Activated naive CD4-positive, alpha-beta T cell treated with anti-CD3 and anti-CD28 coated beads, Interleukin-2, amount 50 U/mL, for 72 hours (primary cell): ENCODE measurements at regions not wholly inside any gene's neighbourhood (a gene's known extent, or its start where the extent isn't known, plus 50 kb on each side); places are given as distances from the start of the nearest gene placed in this dataset.
"Not testable (repeated sequence)": the region's sequence is repeated elsewhere in the genome, so short reads cannot be mapped to it uniquely, and the experiment has no call there.

Experiments used
- ATAC-seq, 2 donors: fragments of 150-1000 bp; cut with Tn5 transposase; 2 replicates each; pipeline ENCODE4 v1.10.0; 2021; ENCODE audit warnings: mild to moderate bottlenecking in 2 of 2, moderate library complexity in 2 of 2
- DNase-seq, 2 donors: peaks; one replicate each; pipeline ENCODE4 v3.0.0; 2021 to 2022; ENCODE audit warnings: low spot score in 2 of 2
- H3K27ac Mint-ChIP-seq, 2 donors: one replicate each; pipeline ENCODE4 v1.8.0; 2022; ENCODE audit warnings: mild to moderate bottlenecking in 2 of 2, mixed read lengths in 2 of 2
- H3K36me3 Mint-ChIP-seq, 2 donors: one replicate each; pipeline ENCODE4 v1.8.0; 2022; ENCODE audit warnings: mixed read lengths in 2 of 2
- H3K9me3 Mint-ChIP-seq, 2 donors: one replicate each; pipeline ENCODE4 v1.8.0; 2022; ENCODE audit warnings: mixed read lengths in 2 of 2

DNA sequence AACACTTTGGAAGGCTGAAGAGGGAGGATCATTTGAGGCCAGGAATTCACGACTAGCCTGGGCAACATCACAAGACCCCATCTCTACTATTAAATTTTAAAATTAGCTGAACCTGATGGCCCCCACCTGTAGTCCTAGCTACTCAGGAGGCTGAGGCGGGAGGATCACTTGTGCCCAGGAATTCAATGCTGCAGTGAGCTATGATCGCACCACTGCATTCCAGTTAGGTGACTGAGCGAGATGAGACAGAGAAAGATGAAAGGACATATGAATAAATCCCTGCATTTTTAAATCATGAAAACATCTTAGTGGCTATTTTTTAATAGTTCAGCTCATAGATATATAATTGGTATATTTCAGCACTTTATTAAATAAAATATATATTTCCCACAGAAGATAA lies 93.8 kb downstream of the GPR63 start:
- H3K9me3 Mint-ChIP-seq: no peaks in the 10 kb centered on the region
- no peaks in the 10 kb centered on the region for H3K36me3 Mint-ChIP-seq
- no peak overlapping the region for H3K27ac Mint-ChIP-seq
- ATAC-seq (no peak), DNase-seq (no peak)

DNA sequence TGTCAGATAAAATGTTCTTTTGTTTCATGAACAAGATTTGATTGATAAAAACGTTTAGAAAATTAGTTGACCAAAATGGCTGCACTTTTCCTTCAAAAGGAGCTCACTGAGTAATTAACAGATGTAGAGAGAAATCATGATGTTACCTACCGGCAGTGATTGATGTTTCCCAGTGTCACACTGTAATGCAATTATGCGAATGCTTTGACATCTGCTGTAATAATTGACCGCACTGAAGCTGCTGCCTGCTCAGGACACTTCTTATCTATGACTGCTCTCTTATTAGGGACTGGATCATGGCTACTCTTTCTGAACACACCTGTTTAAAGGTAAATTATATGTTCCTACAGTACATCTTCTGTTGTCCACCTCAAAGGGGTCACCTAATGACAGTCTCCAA lies 94.6 kb downstream of the GPR63 start:
- DNase-seq (no peak), ATAC-seq (no peak)
- Mint-ChIP-seq H3K36me3 (no peaks in the 10 kb centered on the region), H3K27ac (no peak overlapping the region), H3K9me3 (no peaks in the 10 kb centered on the region)

DNA sequence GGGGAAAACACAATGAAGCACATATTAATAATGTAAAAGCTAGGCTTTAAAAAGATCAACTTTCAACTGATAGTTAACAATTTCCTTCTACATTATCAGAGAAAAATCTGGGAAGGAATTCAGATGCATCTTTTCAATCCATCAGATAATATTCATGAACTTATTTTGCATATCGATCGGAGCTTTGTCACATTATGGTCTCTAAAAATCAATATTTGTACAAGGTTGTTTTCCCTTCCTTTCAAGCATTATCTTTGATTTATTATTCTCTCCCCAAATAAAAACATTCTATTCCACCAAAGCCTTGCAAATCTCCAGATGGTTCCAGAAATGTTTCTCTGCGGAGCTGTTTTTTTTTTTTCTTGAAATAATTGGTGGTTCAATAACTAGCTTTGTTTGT lies 101.9 kb downstream of the GPR63 start:
- Mint-ChIP-seq H3K36me3 (no peaks in the 10 kb centered on the region), H3K9me3 (no peaks in the 10 kb centered on the region), H3K27ac (no peak overlapping the region)
- no peak for ATAC-seq
- no peak for DNase-seq

DNA sequence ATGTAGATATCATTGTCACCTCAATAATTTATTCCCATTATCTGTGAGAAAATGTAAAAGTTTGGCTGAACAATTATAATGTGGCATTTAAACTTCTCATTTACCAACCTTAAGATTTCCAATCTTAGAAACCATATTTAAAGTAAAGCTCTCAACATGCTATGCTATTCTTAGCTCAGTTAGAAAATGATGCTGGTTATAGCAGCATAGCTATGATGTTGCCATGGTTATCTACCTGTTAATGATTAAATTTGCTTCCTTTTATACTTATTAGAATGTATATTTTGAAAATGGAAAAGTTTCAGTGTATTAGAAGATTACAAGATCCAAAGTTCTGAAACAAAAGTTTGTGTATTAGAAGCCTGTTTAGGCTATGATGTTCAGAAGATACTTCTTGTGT lies 110.1 kb downstream of the GPR63 start:
- ATAC-seq (no peak), DNase-seq (no peak)
- H3K27ac Mint-ChIP-seq: no peak overlapping the region
- H3K36me3 Mint-ChIP-seq: no peaks in the 10 kb centered on the region
- H3K9me3 Mint-ChIP-seq: no peaks in the 10 kb centered on the region

DNA sequence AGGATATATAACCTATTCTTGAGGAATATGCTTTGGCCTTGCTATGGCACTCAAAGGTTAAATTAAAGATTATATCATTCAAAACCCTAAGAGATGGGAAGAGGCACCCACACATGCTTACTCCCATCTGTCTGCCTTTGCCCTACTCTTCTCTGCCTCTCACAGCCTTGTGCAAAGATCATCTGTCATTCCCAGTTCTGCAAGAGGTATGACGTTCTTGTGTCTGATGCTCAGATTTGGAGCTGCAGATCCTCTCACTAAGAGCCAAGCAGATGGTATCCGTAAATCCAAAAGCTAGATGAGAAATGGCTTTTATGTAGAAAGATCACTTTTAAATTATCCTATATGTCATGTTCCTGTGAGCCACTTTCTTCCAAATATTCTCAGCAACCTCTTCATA lies 112.0 kb downstream of the GPR63 start:
- no peak overlapping the region for H3K27ac Mint-ChIP-seq
- DNase-seq (no peak), ATAC-seq (no peak)
- no peaks in the 10 kb centered on the region for H3K36me3 Mint-ChIP-seq
- no peaks in the 10 kb centered on the region for H3K9me3 Mint-ChIP-seq

DNA sequence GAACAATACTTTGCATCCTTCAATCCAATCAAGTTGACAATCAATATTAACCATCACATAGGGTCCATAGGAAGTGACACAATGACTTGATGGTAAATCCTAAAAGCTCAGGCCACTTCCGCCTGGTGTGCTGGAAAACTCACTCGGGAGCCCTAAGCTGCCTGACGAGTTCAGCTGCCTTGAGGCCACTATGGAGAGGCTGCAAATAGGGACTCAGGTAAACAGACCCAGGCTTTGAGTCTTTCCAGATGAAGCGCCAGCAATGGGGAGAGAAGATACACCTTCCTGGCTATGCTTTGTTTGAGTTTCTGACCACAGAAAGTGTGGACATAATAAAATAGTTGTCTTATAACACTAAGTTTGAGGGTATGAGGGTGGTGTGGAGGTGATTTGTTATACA lies 112.6 kb downstream of the GPR63 start:
- DNase-seq (no peak), ATAC-seq (no peak)
- Mint-ChIP-seq H3K36me3 (no peaks in the 10 kb centered on the region), H3K9me3 (no peaks in the 10 kb centered on the region), H3K27ac (no peak overlapping the region)

DNA sequence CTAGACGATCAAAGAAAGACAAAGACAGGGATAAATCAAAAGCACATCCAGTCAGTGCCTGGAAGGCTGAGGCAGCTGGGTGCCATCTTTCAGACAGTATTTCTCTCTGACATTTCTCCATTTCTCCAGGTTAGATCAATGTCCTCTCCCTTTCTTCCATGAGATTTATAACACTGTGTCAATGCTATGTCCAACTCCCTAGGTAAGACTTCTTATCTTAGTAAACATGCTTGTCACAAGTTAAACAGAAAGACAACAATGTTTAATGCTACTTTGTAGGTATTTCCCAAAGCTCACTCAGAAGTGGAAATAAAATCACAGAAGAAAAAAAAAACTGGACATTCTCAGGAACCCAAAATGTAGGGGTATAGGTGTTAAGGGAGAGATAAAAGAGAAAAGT lies 113.9 kb downstream of the GPR63 start:
- Mint-ChIP-seq H3K36me3 (no peaks in the 10 kb centered on the region), H3K27ac (no peak overlapping the region), H3K9me3 (no peaks in the 10 kb centered on the region)
- no peak for DNase-seq
- ATAC-seq: no peak

DNA sequence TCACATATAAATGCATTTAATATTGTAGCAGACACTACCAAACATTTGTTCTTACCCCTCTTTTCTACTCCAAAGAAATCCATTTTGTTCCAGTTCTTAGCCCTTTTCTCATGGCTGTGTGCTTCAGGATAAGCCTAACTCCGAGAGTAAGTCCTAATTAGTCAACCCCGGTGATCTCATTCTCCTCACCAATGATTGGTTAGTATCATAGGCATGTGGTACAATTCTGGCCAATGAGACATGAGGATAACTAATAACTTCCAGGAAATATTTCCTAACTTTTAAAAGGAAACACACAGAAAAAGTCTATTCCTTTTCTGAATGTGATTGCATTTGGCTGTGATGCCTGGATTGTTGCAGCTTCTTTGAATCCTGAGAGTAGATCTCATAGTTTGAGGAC lies 116.0 kb downstream of the GPR63 start:
- DNase-seq (no peak), ATAC-seq (no peak)
- Mint-ChIP-seq H3K36me3 (no peaks in the 10 kb centered on the region), H3K9me3 (no peaks in the 10 kb centered on the region), H3K27ac (no peak overlapping the region)

DNA sequence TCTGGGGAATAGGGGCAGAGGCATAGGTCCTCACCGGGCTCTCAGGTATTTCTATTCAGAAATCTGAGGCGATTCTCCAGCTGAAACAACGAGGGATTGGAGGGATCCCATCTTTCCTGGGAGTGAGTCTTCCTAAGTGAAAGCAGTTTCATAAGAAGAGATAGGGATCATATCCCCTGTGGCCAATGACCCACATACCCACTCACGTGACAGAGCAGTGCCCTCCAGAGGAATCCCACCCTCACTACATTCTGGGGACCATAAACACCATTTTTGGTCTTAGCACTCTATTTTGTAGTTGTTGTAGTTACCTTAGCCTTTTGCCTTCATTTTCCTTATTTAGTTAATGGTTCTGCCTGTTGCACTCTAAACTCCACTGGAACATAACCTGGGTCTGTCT lies 121.1 kb downstream of the GPR63 start:
- Mint-ChIP-seq H3K9me3 (no peaks in the 10 kb centered on the region), H3K36me3 (no peaks in the 10 kb centered on the region), H3K27ac (no peak overlapping the region)
- DNase-seq (no peak), ATAC-seq (no peak)

DNA sequence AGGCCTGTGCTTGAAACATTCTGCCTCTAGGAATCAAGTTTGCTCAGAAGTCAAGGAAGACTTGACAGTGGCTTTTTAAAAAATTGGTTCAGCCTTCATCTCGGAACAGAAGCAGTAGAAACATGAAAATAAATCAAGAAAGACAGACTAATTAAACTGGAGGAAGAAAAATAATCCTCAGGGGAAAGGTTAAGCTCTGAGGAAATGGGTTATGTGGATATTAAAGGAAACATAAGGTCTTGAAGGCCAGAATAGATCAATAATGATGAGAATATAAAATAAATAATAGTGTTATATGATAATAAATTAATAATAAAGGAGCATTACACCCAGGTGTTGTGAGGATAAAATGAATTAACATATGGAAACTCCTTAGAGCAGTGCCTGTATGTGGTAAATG lies 121.7 kb downstream of the GPR63 start:
- H3K27ac Mint-ChIP-seq: no peak overlapping the region
- H3K9me3 Mint-ChIP-seq: no peaks in the 10 kb centered on the region
- no peak for ATAC-seq
- no peaks in the 10 kb centered on the region for H3K36me3 Mint-ChIP-seq
- no peak for DNase-seq

DNA sequence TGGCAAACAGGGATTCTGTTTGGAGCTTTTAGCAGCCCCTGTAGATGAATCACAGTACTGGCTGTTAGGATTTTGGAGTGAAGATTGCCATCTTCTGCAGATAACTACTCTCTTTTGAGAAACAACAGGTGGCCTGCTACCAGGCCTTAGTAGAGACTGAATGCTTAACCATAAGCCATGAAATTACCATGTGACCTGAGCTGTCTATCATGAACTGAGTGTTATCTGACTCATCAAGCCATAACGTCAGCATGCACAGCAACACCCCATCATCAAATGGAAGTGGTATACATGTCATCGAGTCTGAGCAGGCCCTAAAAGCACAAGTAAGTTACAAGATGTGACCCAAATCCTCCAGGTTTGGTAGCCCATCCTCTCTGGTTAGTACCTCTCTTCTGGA lies 132.6 kb downstream of the GPR63 start:
- ATAC-seq: peak; percentile 50 to 86
- Mint-ChIP-seq H3K9me3 (no peaks in the 10 kb centered on the region), H3K27ac (no peak overlapping the region), H3K36me3 (no peaks in the 10 kb centered on the region)
- DNase-seq: no peak

DNA sequence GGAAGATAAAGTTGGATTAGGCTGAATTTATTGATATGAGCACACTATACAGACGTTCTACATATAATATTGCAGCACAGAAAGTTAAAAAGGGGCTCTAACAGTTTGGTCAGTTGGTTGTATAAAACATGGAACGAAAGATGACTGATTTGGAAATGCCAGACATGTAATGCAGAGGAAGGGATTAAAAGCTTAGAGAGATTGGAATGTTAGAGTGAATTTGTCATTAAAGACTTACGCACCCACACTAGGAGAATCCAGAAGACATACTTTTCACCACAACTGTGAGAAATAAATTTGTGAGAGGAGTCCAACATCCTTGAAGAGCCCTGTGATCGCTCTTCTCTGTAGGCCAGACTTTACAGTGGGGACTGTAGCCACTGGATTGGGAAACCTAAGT lies 134.7 kb downstream of the GPR63 start:
- ATAC-seq: no peak
- no peaks in the 10 kb centered on the region for H3K36me3 Mint-ChIP-seq
- H3K9me3 Mint-ChIP-seq: no peaks in the 10 kb centered on the region
- no peak for DNase-seq
- H3K27ac Mint-ChIP-seq: no peak overlapping the region

DNA sequence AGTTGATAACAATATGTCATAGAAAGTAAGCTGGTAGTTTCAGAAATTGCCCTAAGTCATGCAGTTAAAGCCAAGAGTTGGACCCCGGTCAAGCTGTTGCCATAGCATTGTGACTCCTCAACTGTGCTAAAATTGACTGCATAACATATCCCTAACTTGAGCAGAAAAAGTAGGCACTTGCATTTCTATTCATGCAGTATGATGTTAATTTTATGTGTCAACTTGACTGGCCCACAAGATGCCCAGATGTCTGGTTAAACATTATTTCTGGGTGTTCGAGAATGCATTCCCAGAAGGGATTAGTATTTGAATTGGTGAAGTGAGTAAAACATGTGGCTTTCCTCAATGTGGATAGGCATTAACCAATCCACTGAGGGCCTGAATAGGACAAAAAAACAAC lies 136.4 kb downstream of the GPR63 start:
- no peak for ATAC-seq
- Mint-ChIP-seq H3K36me3 (no peaks in the 10 kb centered on the region), H3K27ac (no peak overlapping the region), H3K9me3 (no peaks in the 10 kb centered on the region)
- DNase-seq: no peak

DNA sequence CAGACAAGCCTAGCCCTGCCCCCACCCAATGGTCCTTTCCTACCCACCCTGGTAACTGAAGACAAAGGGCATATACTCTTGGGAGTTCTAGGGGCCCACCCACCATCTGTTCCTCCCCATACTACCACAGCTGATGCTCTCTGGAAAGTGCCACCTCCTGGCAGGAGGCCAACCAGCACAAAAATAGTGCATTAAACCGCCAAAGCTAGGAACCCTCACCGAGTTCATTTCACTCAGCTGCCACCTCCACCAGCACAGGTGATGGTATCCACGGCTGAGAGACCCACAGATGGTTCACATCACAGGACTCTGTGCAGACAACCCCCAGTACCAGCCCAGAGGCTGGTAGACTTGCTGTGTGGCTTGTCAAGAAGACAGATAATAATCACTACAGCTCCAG lies 131.5 kb downstream of the FHL5 start:
- not testable (repeated sequence) for DNase-seq, ATAC-seq, H3K27ac Mint-ChIP-seq, H3K9me3 Mint-ChIP-seq, H3K36me3 Mint-ChIP-seq

DNA sequence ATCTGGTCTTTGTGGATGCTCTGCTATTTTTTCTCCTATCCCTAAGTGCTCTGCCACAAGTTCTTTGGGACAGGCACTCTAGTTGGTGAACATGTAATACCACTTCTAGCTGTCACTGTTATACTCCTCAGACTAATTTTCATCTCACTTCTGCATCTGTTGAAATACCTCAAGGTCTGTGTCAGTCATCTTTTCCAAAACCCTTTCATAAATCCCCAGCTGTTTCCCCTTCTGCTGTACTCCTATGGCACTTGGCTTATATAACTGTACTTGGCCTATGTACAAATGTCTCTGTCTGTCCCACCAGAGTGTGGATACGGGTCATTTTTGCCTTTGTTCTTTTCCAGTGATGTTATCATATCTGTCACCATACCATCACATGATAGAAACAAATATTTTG lies 124.2 kb downstream of the FHL5 start:
- Mint-ChIP-seq H3K9me3 (peaks cover 0 to 4% of the 10 kb centered on the region in 2 donors), H3K27ac (no peak overlapping the region), H3K36me3 (no peaks in the 10 kb centered on the region)
- no peak for ATAC-seq
- no peak for DNase-seq

DNA sequence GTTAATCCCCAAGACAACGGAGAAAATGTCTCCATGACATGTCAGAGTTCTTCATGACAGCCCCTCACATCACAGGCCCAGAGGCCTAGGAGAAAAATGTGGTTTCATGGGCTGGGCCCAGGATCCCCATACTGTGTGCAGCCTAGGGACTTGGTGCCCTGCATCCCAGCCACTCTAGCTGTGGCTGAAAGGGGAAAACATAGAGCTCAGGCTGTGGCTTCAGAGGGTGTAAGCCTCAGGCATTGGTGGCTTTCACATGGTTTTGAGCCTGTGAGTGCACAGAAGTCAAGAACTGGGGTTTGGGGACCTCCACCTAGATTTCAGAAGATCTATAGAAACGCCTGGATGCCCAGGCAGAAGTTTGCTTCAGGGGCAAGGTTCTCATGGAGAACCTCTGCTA lies 122.8 kb downstream of the FHL5 start:
- DNase-seq (no peak), ATAC-seq (no peak)
- no peaks in the 10 kb centered on the region for H3K36me3 Mint-ChIP-seq
- H3K9me3 Mint-ChIP-seq: peaks cover 0 to 4% of the 10 kb centered on the region in 2 donors
- H3K27ac Mint-ChIP-seq: no peak overlapping the region

DNA sequence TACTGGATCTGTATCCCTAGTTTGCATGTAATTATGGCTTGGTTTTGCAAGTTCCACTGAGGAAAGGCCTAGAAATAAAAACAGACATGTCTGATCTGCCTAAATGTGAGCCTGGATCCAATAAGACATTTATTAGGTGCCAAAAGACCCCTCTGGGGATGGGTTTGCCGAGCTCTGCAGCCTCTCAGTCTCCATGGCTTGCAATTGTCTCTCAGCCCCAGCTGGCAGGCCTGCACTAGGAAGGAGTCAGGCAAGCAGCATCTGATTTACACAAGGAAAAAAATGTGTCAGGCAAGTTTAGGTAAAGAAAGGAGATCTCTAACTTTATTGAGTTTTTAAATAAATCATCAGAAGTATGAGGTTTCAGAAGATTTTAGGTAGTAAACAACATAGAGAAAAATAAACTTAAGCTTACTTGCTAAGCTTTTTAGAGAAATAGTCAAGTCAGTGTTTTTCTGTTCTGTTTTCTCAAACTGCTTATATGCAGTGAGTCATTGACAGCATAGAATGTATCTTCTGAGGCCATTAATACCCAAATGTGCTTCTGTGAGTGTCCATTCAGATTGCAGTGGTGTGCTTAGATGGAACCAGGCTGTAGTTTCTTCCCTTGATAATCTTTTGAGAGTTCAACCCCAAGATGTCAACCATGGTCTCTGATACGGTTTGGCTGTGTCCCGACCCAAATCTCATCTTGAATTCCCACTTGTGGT lies 121.0 kb downstream of the FHL5 start:
- no peak overlapping the region for H3K27ac Mint-ChIP-seq
- no peak for ATAC-seq
- H3K36me3 Mint-ChIP-seq: no peaks in the 10 kb centered on the region

DNA sequence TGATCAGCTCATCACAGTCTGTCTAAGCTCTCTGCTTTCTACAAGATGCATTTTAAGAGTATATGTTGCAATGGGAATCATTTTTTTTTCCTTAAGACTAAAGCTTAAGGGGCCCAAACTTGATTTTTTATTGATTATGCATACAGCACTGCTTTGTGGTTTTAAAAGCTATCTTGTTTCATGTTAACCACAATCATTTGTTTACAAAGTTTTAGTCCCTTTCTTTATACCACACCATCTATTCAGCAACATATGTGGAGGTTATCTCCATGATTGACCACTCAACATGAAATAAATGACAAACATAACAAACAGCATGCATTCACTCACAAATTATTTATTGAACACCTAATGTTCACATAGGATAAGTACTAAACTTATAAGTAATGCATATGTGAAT lies 119.1 kb downstream of the FHL5 start:
- Mint-ChIP-seq H3K9me3 (peaks cover 0 to 3% of the 10 kb centered on the region in 2 donors), H3K27ac (no peak overlapping the region), H3K36me3 (no peaks in the 10 kb centered on the region)
- no peak for DNase-seq
- no peak for ATAC-seq

More for the DNA sequence above, 121.0 kb downstream of the FHL5 start:
- DNase-seq: no peak
- peaks cover 0 to 4% of the 10 kb centered on the region in 2 donors for H3K9me3 Mint-ChIP-seq

DNA sequence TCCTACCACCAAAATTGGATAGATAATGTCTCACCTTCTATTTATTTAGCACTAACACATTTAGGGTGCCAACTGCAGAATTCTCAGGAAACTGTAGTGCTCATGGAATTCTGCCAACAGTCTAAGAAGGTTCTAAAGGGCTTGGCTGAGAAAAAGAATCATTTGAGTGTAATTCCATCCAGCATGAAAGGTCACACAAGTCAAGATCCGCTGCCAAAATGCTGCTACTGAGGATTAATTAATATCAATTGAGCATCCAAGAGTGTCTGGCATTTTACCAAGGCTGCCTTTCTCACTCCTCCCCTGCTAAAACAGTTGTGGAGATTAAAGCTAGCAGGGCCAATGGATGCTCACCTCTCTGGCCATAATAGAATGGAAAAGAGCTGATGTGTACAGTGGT lies 112.7 kb downstream of the FHL5 start:
- DNase-seq (no peak), ATAC-seq (no peak)
- Mint-ChIP-seq H3K9me3 (no peaks in the 10 kb centered on the region), H3K36me3 (no peaks in the 10 kb centered on the region), H3K27ac (no peak overlapping the region)
